ENCODE measurements at regions not wholly inside any gene's neighbourhood (a gene's known extent, or its start where the extent isn't known, plus 50 kb on each side); places are given as distances from the start of the nearest gene placed in this dataset.
A peak's percentile ranks its signal among the peaks of the same experiment; 100 is the strongest.

DNA sequence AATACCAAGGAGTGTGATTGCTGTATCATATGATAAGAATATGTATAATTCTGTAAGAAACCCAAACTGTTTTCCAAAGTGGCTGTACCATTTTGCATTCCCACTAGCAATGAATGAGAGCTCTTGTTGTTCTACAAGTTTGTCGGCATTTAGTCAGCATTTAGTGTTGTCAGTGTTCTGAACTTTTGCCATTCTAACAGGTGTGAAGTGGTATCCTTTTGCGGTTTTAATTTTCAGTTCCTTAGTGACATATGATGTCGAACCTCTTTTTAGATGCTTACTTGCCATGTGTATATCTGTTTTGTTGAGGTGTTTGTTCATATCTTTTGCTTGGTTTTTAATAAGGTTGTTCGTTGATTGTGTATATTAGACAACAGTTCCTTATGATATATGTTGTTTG lies 296.3 kb upstream of the IZUMO3 start:
- POLR2A ChIA-PET = no interaction called here
- CTCF ChIA-PET = no interaction called here

DNA sequence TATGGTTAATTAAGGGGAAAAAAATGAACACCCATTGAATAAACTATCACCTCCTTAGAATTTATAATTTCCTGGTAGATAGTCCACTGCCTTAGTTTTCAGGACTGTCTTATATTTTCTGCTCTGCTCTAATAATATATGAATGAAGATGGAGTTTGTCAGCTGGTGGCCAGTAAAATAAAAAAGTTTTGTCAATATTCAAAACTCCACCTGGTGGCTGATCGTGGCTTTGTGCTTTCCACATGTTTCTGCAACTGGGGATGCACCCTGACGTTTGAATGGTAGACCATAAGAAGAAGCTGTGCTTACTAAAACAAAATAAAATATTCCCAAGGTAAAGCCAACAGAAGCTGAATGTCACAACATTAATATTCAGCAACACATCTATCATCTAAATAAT lies 286.6 kb upstream of the IZUMO3 start:
- CTCF ChIA-PET = no interaction called here
- DNase-seq (ENCODE audit: extremely low spot score) = peak; percentile 7
- TF ChIP-seq SUZ12 (IDR thresholded peaks at IDR 0.05) (no peak), FOXM1 (IDR thresholded peaks at IDR 0.05; ENCODE audit: borderline replicate concordance) (no peak), CTBP1 (IDR thresholded peaks at IDR 0.05; ENCODE audit: borderline replicate concordance) (no peak), BHLHE40 (IDR thresholded peaks at IDR 0.05; ENCODE audit: borderline replicate concordance) (no peak), SP1 (IDR thresholded peaks at IDR 0.05) (no peak), ELF4 (IDR thresholded peaks at IDR 0.05) (no peak), ARNT (IDR thresholded peaks at IDR 0.05) (no peak), ZNF384 (IDR thresholded peaks at IDR 0.05) (no peak), L3MBTL2 (conservative IDR thresholded peaks at IDR 0.05) (no peak), LEF1 (IDR thresholded peaks at IDR 0.05; ENCODE audit: borderline replicate concordance) (no peak), FOXA1 (IDR thresholded peaks at IDR 0.05) (no peak), NFRKB (IDR thresholded peaks at IDR 0.05) (no peak), FOXK2 (IDR thresholded peaks at IDR 0.05) (no peak)
- TF ChIP-seq, protein P1, sequence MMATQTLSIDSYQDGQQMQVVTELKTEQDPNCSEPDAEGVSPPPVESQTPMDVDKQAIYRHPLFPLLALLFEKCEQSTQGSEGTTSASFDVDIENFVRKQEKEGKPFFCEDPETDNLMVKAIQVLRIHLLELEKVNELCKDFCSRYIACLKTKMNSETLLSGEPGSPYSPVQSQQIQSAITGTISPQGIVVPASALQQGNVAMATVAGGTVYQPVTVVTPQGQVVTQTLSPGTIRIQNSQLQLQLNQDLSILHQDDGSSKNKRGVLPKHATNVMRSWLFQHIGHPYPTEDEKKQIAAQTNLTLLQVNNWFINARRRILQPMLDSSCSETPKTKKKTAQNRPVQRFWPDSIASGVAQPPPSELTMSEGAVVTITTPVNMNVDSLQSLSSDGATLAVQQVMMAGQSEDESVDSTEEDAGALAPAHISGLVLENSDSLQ (IDR thresholded peaks at IDR 0.05) = no peak
- POLR2A ChIA-PET = no interaction called here

More for the DNA sequence above, 296.3 kb upstream of the IZUMO3 start:
- TF ChIP-seq LEF1 (IDR thresholded peaks at IDR 0.05; ENCODE audit: borderline replicate concordance) (no peak), NFRKB (IDR thresholded peaks at IDR 0.05) (no peak), HDGF (IDR thresholded peaks at IDR 0.05; ENCODE audit: borderline replicate concordance) (no peak), FOXA1 (IDR thresholded peaks at IDR 0.05) (no peak), FOXK2 (IDR thresholded peaks at IDR 0.05) (no peak), ELF4 (IDR thresholded peaks at IDR 0.05) (no peak), L3MBTL2 (conservative IDR thresholded peaks at IDR 0.05) (no peak), SP1 (IDR thresholded peaks at IDR 0.05) (no peak), BHLHE40 (IDR thresholded peaks at IDR 0.05; ENCODE audit: borderline replicate concordance) (no peak), ZNF384 (IDR thresholded peaks at IDR 0.05) (no peak), FOXM1 (IDR thresholded peaks at IDR 0.05; ENCODE audit: borderline replicate concordance) (no peak), ARNT (IDR thresholded peaks at IDR 0.05) (no peak), CTBP1 (IDR thresholded peaks at IDR 0.05; ENCODE audit: borderline replicate concordance) (no peak), TARDBP (IDR thresholded peaks at IDR 0.05) (no peak)
- DNase-seq (ENCODE audit: extremely low spot score) = no peak

DNA sequence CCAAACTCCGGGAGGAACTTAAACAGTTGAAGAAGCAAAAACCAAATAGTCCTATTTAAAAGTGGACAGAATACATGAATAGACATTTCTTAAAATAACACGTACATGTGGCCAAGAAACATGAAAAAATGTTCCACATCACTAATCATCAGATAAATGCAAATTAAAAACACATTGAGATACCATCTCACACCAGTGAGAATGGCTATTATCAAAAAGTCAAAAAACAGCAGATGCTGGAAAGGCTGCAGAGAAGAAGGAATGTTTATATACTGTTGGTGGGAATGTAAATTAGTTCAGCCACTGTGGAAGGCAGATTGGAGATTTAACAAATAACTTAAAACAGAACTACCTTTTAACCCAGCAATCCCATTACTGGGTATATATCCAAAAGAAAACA lies 283.0 kb upstream of the IZUMO3 start:
- POLR2A ChIA-PET = no interaction called here
- CTCF ChIA-PET = no interaction called here
- DNase-seq (ENCODE audit: extremely low spot score) = no peak
- TF ChIP-seq NFRKB (IDR thresholded peaks at IDR 0.05) (no peak), BHLHE40 (IDR thresholded peaks at IDR 0.05; ENCODE audit: borderline replicate concordance) (no peak)

DNA sequence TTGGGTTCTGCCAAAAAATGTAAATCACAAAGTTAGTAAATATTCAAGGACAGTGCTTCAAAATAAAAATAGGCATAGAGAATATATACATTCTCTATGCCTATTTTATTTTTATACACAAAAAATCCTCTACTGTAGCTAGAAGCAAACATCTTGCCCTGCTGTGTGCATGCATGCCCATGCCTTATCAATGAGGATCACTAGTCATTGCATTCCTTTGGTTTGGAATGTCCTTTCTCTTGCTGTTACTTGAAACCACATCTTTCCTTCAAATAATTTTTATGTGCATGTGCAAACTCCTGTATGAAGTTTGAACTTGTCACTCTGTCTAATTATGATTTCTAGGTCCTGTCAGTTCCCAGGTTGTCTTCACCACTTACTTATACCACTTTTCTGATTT lies 278.9 kb upstream of the IZUMO3 start:
- DNase-seq (ENCODE audit: extremely low spot score) = no peak
- ChIA-PET POLR2A (no interaction called here), CTCF (no interaction called here)
- TF ChIP-seq SUZ12 (IDR thresholded peaks at IDR 0.05) = no peak
- no peak for TF ChIP-seq TARDBP (IDR thresholded peaks at IDR 0.05)
- no peak for TF ChIP-seq NFRKB (IDR thresholded peaks at IDR 0.05)
- TF ChIP-seq FOXK2 (IDR thresholded peaks at IDR 0.05) = no peak
- TF ChIP-seq FOXM1 (IDR thresholded peaks at IDR 0.05; ENCODE audit: borderline replicate concordance) = no peak
- no peak for TF ChIP-seq HDGF (IDR thresholded peaks at IDR 0.05; ENCODE audit: borderline replicate concordance)
- TF ChIP-seq, protein P1 (IDR thresholded peaks at IDR 0.05) = no peak

DNA sequence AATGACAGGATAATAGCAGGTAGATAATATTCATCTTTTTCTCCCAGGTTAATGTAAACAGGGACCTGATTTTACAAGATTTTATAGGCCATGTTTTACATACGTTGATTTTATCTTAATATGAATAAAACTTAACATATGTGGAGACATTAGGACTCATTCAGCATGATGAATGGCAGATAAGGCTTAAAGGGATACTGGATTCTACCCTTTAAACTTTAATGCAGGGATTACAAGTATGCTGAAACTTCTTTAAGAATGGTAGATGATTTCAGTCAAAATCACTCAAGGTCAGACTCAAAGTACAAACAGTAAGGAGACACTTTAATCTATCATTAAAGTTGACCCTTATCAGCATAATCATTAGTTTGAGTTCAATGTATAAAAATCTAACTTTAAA lies 274.5 kb upstream of the IZUMO3 start:
- DNase-seq (ENCODE audit: extremely low spot score) = no peak
- ChIA-PET POLR2A (no interaction called here), CTCF (no interaction called here)
- TF ChIP-seq ELF4 (IDR thresholded peaks at IDR 0.05) (no peak), L3MBTL2 (conservative IDR thresholded peaks at IDR 0.05) (no peak)

DNA sequence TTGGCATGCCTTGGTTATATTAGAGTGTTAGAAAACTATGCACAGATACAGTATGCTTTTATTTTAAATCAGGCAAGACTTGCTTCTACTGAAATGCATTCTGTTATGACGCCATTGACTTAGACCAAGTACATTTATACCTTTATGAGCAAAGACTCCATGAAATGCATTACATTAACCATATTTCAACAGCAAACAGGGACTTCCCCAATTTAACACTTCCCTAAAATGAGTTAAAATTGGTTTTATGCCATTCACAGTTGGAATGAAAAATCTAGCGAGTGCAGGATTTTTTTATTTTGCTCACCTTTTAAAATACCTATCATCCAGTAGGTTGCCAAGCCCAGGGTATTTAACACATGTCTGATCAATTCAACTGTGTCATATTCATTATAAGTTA lies 272.1 kb upstream of the IZUMO3 start:
- POLR2A ChIA-PET = no interaction called here
- no peak for TF ChIP-seq FOXK2 (IDR thresholded peaks at IDR 0.05)
- TF ChIP-seq ELF4 (IDR thresholded peaks at IDR 0.05) = no peak
- TF ChIP-seq CTBP1 (IDR thresholded peaks at IDR 0.05; ENCODE audit: borderline replicate concordance) = no peak
- no peak for TF ChIP-seq FOXA1 (IDR thresholded peaks at IDR 0.05)
- TF ChIP-seq SP1 (IDR thresholded peaks at IDR 0.05) = no peak
- TF ChIP-seq SUZ12 (IDR thresholded peaks at IDR 0.05) = no peak
- TF ChIP-seq FOXM1 (IDR thresholded peaks at IDR 0.05; ENCODE audit: borderline replicate concordance) = no peak
- no peak for TF ChIP-seq BHLHE40 (IDR thresholded peaks at IDR 0.05; ENCODE audit: borderline replicate concordance)
- TF ChIP-seq ARNT (IDR thresholded peaks at IDR 0.05) = no peak
- no peak for TF ChIP-seq HDGF (IDR thresholded peaks at IDR 0.05; ENCODE audit: borderline replicate concordance)
- no peak for TF ChIP-seq LEF1 (IDR thresholded peaks at IDR 0.05; ENCODE audit: borderline replicate concordance)
- no peak for TF ChIP-seq ZNF384 (IDR thresholded peaks at IDR 0.05)
- CTCF ChIA-PET = no interaction called here
- DNase-seq (ENCODE audit: extremely low spot score) = no peak

DNA sequence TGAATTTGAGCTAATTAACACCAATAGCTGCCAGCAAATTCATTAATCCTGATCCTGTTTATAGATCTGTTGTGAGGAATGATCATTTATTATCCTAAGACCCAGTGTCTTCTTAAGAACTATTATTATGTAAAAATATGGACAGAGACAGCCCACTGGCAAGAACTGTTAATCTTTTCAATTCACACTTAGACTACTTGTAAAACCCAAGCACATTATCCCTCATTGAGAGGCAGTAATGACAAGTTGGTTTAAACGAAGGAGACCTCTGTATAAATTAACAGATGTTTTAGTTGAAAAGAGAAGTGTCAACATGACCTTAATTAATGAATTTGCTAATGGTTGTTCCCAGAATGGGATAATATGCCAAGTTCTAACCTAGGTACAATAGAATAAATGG lies 270.3 kb upstream of the IZUMO3 start:
- TF ChIP-seq FOXA1 (IDR thresholded peaks at IDR 0.05) = no peak
- no peak for TF ChIP-seq FOXK2 (IDR thresholded peaks at IDR 0.05)
- TF ChIP-seq SUZ12 (IDR thresholded peaks at IDR 0.05) = no peak
- no peak for TF ChIP-seq CTBP1 (IDR thresholded peaks at IDR 0.05; ENCODE audit: borderline replicate concordance)
- no peak for TF ChIP-seq BHLHE40 (IDR thresholded peaks at IDR 0.05; ENCODE audit: borderline replicate concordance)
- TF ChIP-seq, protein P1 (IDR thresholded peaks at IDR 0.05) = no peak
- no peak for TF ChIP-seq ARNT (IDR thresholded peaks at IDR 0.05)
- TF ChIP-seq HDGF (IDR thresholded peaks at IDR 0.05; ENCODE audit: borderline replicate concordance) = no peak
- no peak for TF ChIP-seq SP1 (IDR thresholded peaks at IDR 0.05)
- no peak for TF ChIP-seq LEF1 (IDR thresholded peaks at IDR 0.05; ENCODE audit: borderline replicate concordance)
- TF ChIP-seq NFRKB (IDR thresholded peaks at IDR 0.05) = no peak
- TF ChIP-seq TARDBP (IDR thresholded peaks at IDR 0.05) = no peak
- no peak for TF ChIP-seq L3MBTL2 (conservative IDR thresholded peaks at IDR 0.05)
- TF ChIP-seq ELF4 (IDR thresholded peaks at IDR 0.05) = no peak
- TF ChIP-seq FOXM1 (IDR thresholded peaks at IDR 0.05; ENCODE audit: borderline replicate concordance) = no peak
- no peak for TF ChIP-seq ZNF384 (IDR thresholded peaks at IDR 0.05)
- no peak for DNase-seq (ENCODE audit: extremely low spot score)
- ChIA-PET POLR2A (no interaction called here), CTCF (no interaction called here)

Data from HEK293T (cell line).